K562 (cell line): ENCODE measurements at regions not wholly inside any gene's neighbourhood (a gene's known extent, or its start where the extent isn't known, plus 50 kb on each side); places are given as distances from the start of the nearest gene placed in this dataset.

ENCODE experiments used
- ATF1 ChIP-seq, 2 experiments: fragments of 450-650 bp in 1 of 2; IDR thresholded peaks; 2 replicates each; pipeline ENCODE4 v1.6.1; 2016; ENCODE audit warnings: missing compliant biosample characterization in 1 of 2, missing genetic modification characterization in 1 of 2
- BRCA1 ChIP-seq, 2 experiments: fragments of 450-650 bp in 1 of 2; sonication (generic) in 1 of 2; formaldehyde crosslinking in 1 of 2; IDR thresholded peaks; 2 replicates each; pipeline versions ENCODE4 v1.5.0 to v1.6.1; 2017 to 2020; ENCODE audit warnings: mild to moderate bottlenecking in 1 of 2, missing genetic modification reagents in 1 of 2
- CBX1 ChIP-seq: sonication (generic); IDR thresholded peaks from 2 replicates; pipeline ENCODE4 v1.6.1; 2016; ENCODE audit warnings: antibody characterized with exemption, low read depth, mild to moderate bottlenecking
- KDM2B ChIP-seq: fragments of 250-450 bp; sonication (Bioruptor Pico); IDR thresholded peaks from 2 replicates; pipeline ENCODE4 v1.8.0; 2021; ENCODE audit warnings: mild to moderate bottlenecking, moderate library complexity
- ZNF717 ChIP-seq: fragments of 250-450 bp; sonication (Bioruptor Pico); IDR thresholded peaks from 2 replicates; pipeline ENCODE4 v1.5.0; 2021
- TF ChIP-seq, protein P1 (sequence below), 3 experiments: IDR thresholded peaks in 2 of 3; conservative IDR thresholded peaks in 1 of 3; 2 replicates each; pipeline ENCODE4 v1.5.1; 2011 to 2012; ENCODE audit warnings: low read length in 3 of 3, mild to moderate bottlenecking in 3 of 3, control low read depth in 2 of 3, improper control_type of control experiment in 1 of 3, inconsistent platforms in 1 of 3, low read depth in 1 of 3, mixed read lengths in 1 of 3, moderate library complexity in 1 of 3; ENCODE audit not compliant: insufficient read depth in 2 of 3
- TF ChIP-seq, protein P2 (sequence below): fragments of 250-450 bp; sonication (Bioruptor Pico); IDR thresholded peaks from 2 replicates; pipeline ENCODE4 v1.5.0; 2021

DNA sequence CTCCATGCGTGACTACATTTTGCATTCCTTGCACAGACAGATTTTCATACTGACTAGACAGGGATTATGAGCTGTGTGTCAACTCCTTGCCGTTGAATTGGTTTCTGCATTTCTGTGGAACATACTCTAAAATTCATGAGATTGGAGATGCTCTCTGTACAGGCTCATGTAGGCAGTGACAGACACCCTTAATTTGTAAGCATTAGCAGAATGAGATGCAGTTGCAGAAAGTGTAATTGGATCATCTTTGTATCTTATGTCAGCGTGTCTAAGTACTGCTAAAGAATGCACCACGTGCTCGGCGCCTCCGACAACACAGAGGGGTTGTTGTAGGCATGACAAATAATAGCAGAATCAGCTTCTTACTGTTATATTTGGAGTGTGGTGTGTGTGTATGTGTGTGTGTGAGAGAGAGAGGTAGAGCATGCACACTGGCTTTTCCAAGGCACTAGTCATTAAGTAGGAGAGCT is 212.4 kb downstream of the CMPK2 start:
- no peak for TF ChIP-seq CBX1
- no peak for TF ChIP-seq ZNF717
- TF ChIP-seq ATF1 (CRISPR knock-in tag; IDR thresholded peaks at IDR 0.05) = no peak
- no peak for TF ChIP-seq ATF1 (tag; IDR thresholded peaks at IDR 0.05)
- no peak for TF ChIP-seq KDM2B
- TF ChIP-seq, protein P1, sequence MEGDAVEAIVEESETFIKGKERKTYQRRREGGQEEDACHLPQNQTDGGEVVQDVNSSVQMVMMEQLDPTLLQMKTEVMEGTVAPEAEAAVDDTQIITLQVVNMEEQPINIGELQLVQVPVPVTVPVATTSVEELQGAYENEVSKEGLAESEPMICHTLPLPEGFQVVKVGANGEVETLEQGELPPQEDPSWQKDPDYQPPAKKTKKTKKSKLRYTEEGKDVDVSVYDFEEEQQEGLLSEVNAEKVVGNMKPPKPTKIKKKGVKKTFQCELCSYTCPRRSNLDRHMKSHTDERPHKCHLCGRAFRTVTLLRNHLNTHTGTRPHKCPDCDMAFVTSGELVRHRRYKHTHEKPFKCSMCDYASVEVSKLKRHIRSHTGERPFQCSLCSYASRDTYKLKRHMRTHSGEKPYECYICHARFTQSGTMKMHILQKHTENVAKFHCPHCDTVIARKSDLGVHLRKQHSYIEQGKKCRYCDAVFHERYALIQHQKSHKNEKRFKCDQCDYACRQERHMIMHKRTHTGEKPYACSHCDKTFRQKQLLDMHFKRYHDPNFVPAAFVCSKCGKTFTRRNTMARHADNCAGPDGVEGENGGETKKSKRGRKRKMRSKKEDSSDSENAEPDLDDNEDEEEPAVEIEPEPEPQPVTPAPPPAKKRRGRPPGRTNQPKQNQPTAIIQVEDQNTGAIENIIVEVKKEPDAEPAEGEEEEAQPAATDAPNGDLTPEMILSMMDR (IDR thresholded peaks at IDR 0.05 in 2 of 3, conservative IDR thresholded peaks at IDR 0.05 in 1 of 3; ENCODE audit: insufficient read depth in 2 of 3, low read depth in 1 of 3, low read length in 3 of 3) = no peak
- no peak for TF ChIP-seq BRCA1 (IDR thresholded peaks at IDR 0.05)
- no peak for TF ChIP-seq BRCA1 (CRISPR knock-in tag; IDR thresholded peaks at IDR 0.05)
- TF ChIP-seq, protein P2, sequence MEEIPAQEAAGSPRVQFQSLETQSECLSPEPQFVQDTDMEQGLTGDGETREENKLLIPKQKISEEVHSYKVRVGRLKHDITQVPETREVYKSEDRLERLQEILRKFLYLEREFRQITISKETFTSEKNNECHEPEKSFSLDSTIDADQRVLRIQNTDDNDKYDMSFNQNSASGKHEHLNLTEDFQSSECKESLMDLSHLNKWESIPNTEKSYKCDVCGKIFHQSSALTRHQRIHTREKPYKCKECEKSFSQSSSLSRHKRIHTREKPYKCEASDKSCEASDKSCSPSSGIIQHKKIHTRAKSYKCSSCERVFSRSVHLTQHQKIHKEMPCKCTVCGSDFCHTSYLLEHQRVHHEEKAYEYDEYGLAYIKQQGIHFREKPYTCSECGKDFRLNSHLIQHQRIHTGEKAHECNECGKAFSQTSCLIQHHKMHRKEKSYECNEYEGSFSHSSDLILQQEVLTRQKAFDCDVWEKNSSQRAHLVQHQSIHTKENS (CRISPR knock-in tag) = no peak
